ENCODE measurements at regions not wholly inside any gene's neighbourhood (a gene's known extent, or its start where the extent isn't known, plus 50 kb on each side); places are given as distances from the start of the nearest gene placed in this dataset.

GRCh38 chr2:53260568-53260967 is 507.0 kb upstream of the CHAC2 start:
- H2BK120ac ChIP-seq (ENCODE audit: insufficient read depth, low read length, poor library complexity), result no peak overlapping the region
- no peaks in the 10 kb centered on the region for H3K79me2 ChIP-seq (ENCODE audit: control insufficient read depth, insufficient read depth, low read length, poor library complexity)
- no peak overlapping the region for H2BK12ac ChIP-seq (ENCODE audit: low read length)
- no peak overlapping the region for H4K8ac ChIP-seq (ENCODE audit: low read depth, low read length)
- no peak overlapping the region for H3K4ac ChIP-seq (ENCODE audit: low read depth, low read length)
- H3K4me2 ChIP-seq (ENCODE audit: low read length), result no peak overlapping the region
- H3K14ac ChIP-seq (ENCODE audit: low read length), result no peak overlapping the region
- no peak overlapping the region for H2BK5ac ChIP-seq (ENCODE audit: low read depth, low read length, poor library complexity)
- no peaks in the 10 kb centered on the region for H3K79me1 ChIP-seq (ENCODE audit: low read length)
- no peak overlapping the region for H3K18ac ChIP-seq (ENCODE audit: low read length)
- H4K12ac ChIP-seq (ENCODE audit: low read depth, low read length), result no peak overlapping the region
- no peaks in the 10 kb centered on the region for H3K4me1 ChIP-seq (ENCODE audit: control insufficient read depth in 1 of 2, insufficient read depth in 2 of 2, low read length in 2 of 2)
- H3K23ac ChIP-seq (ENCODE audit: low read length), result no peak overlapping the region
- H2AFZ ChIP-seq (ENCODE audit: insufficient read depth, low read length, poor library complexity), result no peak overlapping the region
- H3K27ac ChIP-seq (ENCODE audit: low read depth, low read length), result no peak overlapping the region
- WGBS (ENCODE audit: extremely low coverage, insufficient coverage, insufficient read length), result no CpG with 5 or more reads among the region's 5 CpGs
- DNase-seq, result no peak
- H3K9ac ChIP-seq (ENCODE audit: low read length), result no peak overlapping the region
- peaks cover 6% of the 10 kb centered on the region for H3K9me3 ChIP-seq (ENCODE audit: insufficient read depth, low read depth, low read length)
- H4K91ac ChIP-seq (ENCODE audit: low read depth, low read length), result no peak overlapping the region
- no peaks in the 10 kb centered on the region for H3K27me3 ChIP-seq (ENCODE audit: insufficient read depth, low read length)
- no peak overlapping the region for H2AK5ac ChIP-seq (ENCODE audit: low read length)
- H3K36me3 ChIP-seq (ENCODE audit: control insufficient read depth in 1 of 2, insufficient read depth in 2 of 2, low read length in 2 of 2), result no peaks in the 10 kb centered on the region
- H3K4me3 ChIP-seq (ENCODE audit: low read depth, low read length), result no peak overlapping the region

- no peak overlapping the region for H3K4me2 ChIP-seq (ENCODE audit: low read length)
- no peak overlapping the region for H3K4me3 ChIP-seq (ENCODE audit: low read depth, low read length)
- no peak overlapping the region for H2AK5ac ChIP-seq (ENCODE audit: low read length)
- no peak overlapping the region for H4K91ac ChIP-seq (ENCODE audit: low read depth, low read length)
- H4K8ac ChIP-seq (ENCODE audit: low read depth, low read length), result no peak overlapping the region
- peaks cover 6% of the 10 kb centered on the region for H3K9me3 ChIP-seq (ENCODE audit: insufficient read depth, low read depth, low read length)
- WGBS (ENCODE audit: extremely low coverage, insufficient coverage, insufficient read length), result no CpG with 5 or more reads among the region's 29 CpGs
- no peak overlapping the region for H3K27ac ChIP-seq (ENCODE audit: low read depth, low read length)
- H3K4me1 ChIP-seq (ENCODE audit: control insufficient read depth in 1 of 2, insufficient read depth in 2 of 2, low read length in 2 of 2), result no peaks in the 10 kb centered on the region
- H3K79me1 ChIP-seq (ENCODE audit: low read length), result no peaks in the 10 kb centered on the region
- H3K18ac ChIP-seq (ENCODE audit: low read length), result no peak overlapping the region
- no peak overlapping the region for H2BK120ac ChIP-seq (ENCODE audit: insufficient read depth, low read length, poor library complexity)
- H3K27me3 ChIP-seq (ENCODE audit: insufficient read depth, low read length), result no peaks in the 10 kb centered on the region
- no peaks in the 10 kb centered on the region for H3K36me3 ChIP-seq (ENCODE audit: control insufficient read depth in 1 of 2, insufficient read depth in 2 of 2, low read length in 2 of 2)
- DNase-seq, result no peak
- no peak overlapping the region for H2AFZ ChIP-seq (ENCODE audit: insufficient read depth, low read length, poor library complexity)
- no peak overlapping the region for H3K9ac ChIP-seq (ENCODE audit: low read length)
- H2BK12ac ChIP-seq (ENCODE audit: low read length), result no peak overlapping the region
- no peak overlapping the region for H3K23ac ChIP-seq (ENCODE audit: low read length)
- no peak overlapping the region for H3K14ac ChIP-seq (ENCODE audit: low read length)
- no peaks in the 10 kb centered on the region for H3K79me2 ChIP-seq (ENCODE audit: control insufficient read depth, insufficient read depth, low read length, poor library complexity)
- no peak overlapping the region for H4K12ac ChIP-seq (ENCODE audit: low read depth, low read length)
- H2BK5ac ChIP-seq (ENCODE audit: low read depth, low read length, poor library complexity), result no peak overlapping the region
- no peak overlapping the region for H3K4ac ChIP-seq (ENCODE audit: low read depth, low read length)
Observed at GRCh38 chr2:53259395-53260009, 508.1 kb upstream of the CHAC2 start.

- Histone ChIP-seq H3K27me3 (ENCODE audit: insufficient read depth, low read length) (no peaks in the 10 kb centered on the region), H3K14ac (ENCODE audit: low read length) (no peak overlapping the region), H3K4me3 (ENCODE audit: low read depth, low read length) (no peak overlapping the region), H2BK5ac (ENCODE audit: low read depth, low read length, poor library complexity) (no peak overlapping the region), H2BK12ac (ENCODE audit: low read length) (no peak overlapping the region), H3K27ac (ENCODE audit: low read depth, low read length) (no peak overlapping the region), H3K36me3 (ENCODE audit: control insufficient read depth in 1 of 2, insufficient read depth in 2 of 2, low read length in 2 of 2) (no peaks in the 10 kb centered on the region), H3K9me3 (ENCODE audit: insufficient read depth, low read depth, low read length) (peaks cover 4% of the 10 kb centered on the region), H3K4me2 (ENCODE audit: low read length) (no peak overlapping the region), H2BK120ac (ENCODE audit: insufficient read depth, low read length, poor library complexity) (no peak overlapping the region), H3K79me2 (ENCODE audit: control insufficient read depth, insufficient read depth, low read length, poor library complexity) (no peaks in the 10 kb centered on the region), H2AFZ (ENCODE audit: insufficient read depth, low read length, poor library complexity) (no peak overlapping the region), H4K91ac (ENCODE audit: low read depth, low read length) (no peak overlapping the region), H3K79me1 (ENCODE audit: low read length) (no peaks in the 10 kb centered on the region), H3K23ac (ENCODE audit: low read length) (no peak overlapping the region), H3K9ac (ENCODE audit: low read length) (no peak overlapping the region), H3K4ac (ENCODE audit: low read depth, low read length) (no peak overlapping the region), H4K12ac (ENCODE audit: low read depth, low read length) (no peak overlapping the region), H4K8ac (ENCODE audit: low read depth, low read length) (no peak overlapping the region), H2AK5ac (ENCODE audit: low read length) (no peak overlapping the region), H3K18ac (ENCODE audit: low read length) (no peak overlapping the region), H3K4me1 (ENCODE audit: control insufficient read depth in 1 of 2, insufficient read depth in 2 of 2, low read length in 2 of 2) (no peaks in the 10 kb centered on the region)
- DNase-seq, result no peak
- WGBS (ENCODE audit: extremely low coverage, insufficient coverage, insufficient read length), result no CpG with 5 or more reads among the region's 3 CpGs
Observed at GRCh38 chr2:53257287-53257686, 510.3 kb upstream of the CHAC2 start.

- H3K4me1 ChIP-seq (ENCODE audit: control insufficient read depth in 1 of 2, insufficient read depth in 2 of 2, low read length in 2 of 2), result no peaks in the 10 kb centered on the region
- H2AFZ ChIP-seq (ENCODE audit: insufficient read depth, low read length, poor library complexity), result no peak overlapping the region
- H3K4me3 ChIP-seq (ENCODE audit: low read depth, low read length), result no peak overlapping the region
- H4K8ac ChIP-seq (ENCODE audit: low read depth, low read length), result no peak overlapping the region
- H3K18ac ChIP-seq (ENCODE audit: low read length), result no peak overlapping the region
- no peaks in the 10 kb centered on the region for H3K79me1 ChIP-seq (ENCODE audit: low read length)
- no CpG with 5 or more reads among the region's 2 CpGs for WGBS (ENCODE audit: extremely low coverage, insufficient coverage, insufficient read length)
- H2AK5ac ChIP-seq (ENCODE audit: low read length), result no peak overlapping the region
- H3K4me2 ChIP-seq (ENCODE audit: low read length), result no peak overlapping the region
- no peak overlapping the region for H3K9ac ChIP-seq (ENCODE audit: low read length)
- no peak overlapping the region for H2BK5ac ChIP-seq (ENCODE audit: low read depth, low read length, poor library complexity)
- no peak overlapping the region for H2BK120ac ChIP-seq (ENCODE audit: insufficient read depth, low read length, poor library complexity)
- no peak overlapping the region for H4K12ac ChIP-seq (ENCODE audit: low read depth, low read length)
- no peak for DNase-seq
- no peaks in the 10 kb centered on the region for H3K36me3 ChIP-seq (ENCODE audit: control insufficient read depth in 1 of 2, insufficient read depth in 2 of 2, low read length in 2 of 2)
- H3K9me3 ChIP-seq (ENCODE audit: insufficient read depth, low read depth, low read length), result no peaks in the 10 kb centered on the region
- no peak overlapping the region for H3K14ac ChIP-seq (ENCODE audit: low read length)
- no peak overlapping the region for H4K91ac ChIP-seq (ENCODE audit: low read depth, low read length)
- no peaks in the 10 kb centered on the region for H3K27me3 ChIP-seq (ENCODE audit: insufficient read depth, low read length)
- no peaks in the 10 kb centered on the region for H3K79me2 ChIP-seq (ENCODE audit: control insufficient read depth, insufficient read depth, low read length, poor library complexity)
- H3K23ac ChIP-seq (ENCODE audit: low read length), result no peak overlapping the region
- H3K4ac ChIP-seq (ENCODE audit: low read depth, low read length), result no peak overlapping the region
- H2BK12ac ChIP-seq (ENCODE audit: low read length), result no peak overlapping the region
- no peak overlapping the region for H3K27ac ChIP-seq (ENCODE audit: low read depth, low read length)
Observed at GRCh38 chr2:53253244-53253643, 514.4 kb upstream of the CHAC2 start.

All from trophoblast cell (in vitro differentiated cells and primary cell).